HCT116 (cell line): ENCODE measurements at regions not wholly inside any gene's neighbourhood (a gene's known extent, or its start where the extent isn't known, plus 50 kb on each side); places are given as distances from the start of the nearest gene placed in this dataset.

ENCODE experiments used
- ATAC-seq: fragments of 200-7000 bp; cut with Tn5 transposase; 2 replicates; pipeline ENCODE4 v1.9.1; 2020; ENCODE audit warnings: mild to moderate bottlenecking, moderate library complexity
- BruUV-seq: library from RNA; stranded (reverse); fragments of 400-500 nt; replicated peaks from 2 replicates; lab custom pipeline; 2021; lab: Mats Ljungman, UMichigan
- CTCF ChIA-PET: fragments of 300-600 bp; sonication (Branson Sonifier 250); formaldehyde crosslinking; loops from one replicate; lab custom pipeline; 2021; ENCODE audit warnings: antibody characterized with exemption; lab: Charles Lee
- POLR2A ChIA-PET: fragments of 300-600, 350-600 bp; sonication (Branson Sonifier 250); formaldehyde crosslinking; loops from one replicate; lab custom pipeline; 2021; ENCODE audit warnings: antibody characterized with exemption; lab: Charles Lee
- RAD21 ChIA-PET, 2 experiments: fragments of 300-600 bp; sonication (Branson Sonifier 250); formaldehyde crosslinking; loops; one replicate each; lab custom pipeline; 2023; ENCODE audit warnings: low total read pairs in 2 of 2; ENCODE audit not compliant: uncharacterized antibody in 2 of 2, unreplicated experiment in 2 of 2, low non-redundant PET in 1 of 2; lab: Charles Lee
- DNase-seq: peaks from one replicate; pipeline ENCODE4 v3.0.0-alpha.2; 2010; ENCODE audit warnings: low read depth, low spot score
- H2AFZ ChIP-seq: fragments of 200-600 bp; shearing (Covaris generic), sonication (generic); 2 replicates; pipeline ENCODE4 v1.6.1; 2017; ENCODE audit warnings: low read depth, mixed run types, mixed read lengths, antibody characterized with exemption, low read length; ENCODE audit not compliant: poor library complexity, severe bottlenecking
- H3K27ac ChIP-seq: 2 replicates; pipeline ENCODE4 v1.5.1; 2012; ENCODE audit warnings: low read depth, low read length
- H3K27me3 ChIP-seq: fragments of 200-600 bp; sonication (generic); 2 replicates; pipeline ENCODE4 v1.6.1; 2016; ENCODE audit warnings: mixed run types, low read length, mixed read lengths; ENCODE audit not compliant: insufficient read depth
- H3K36me3 ChIP-seq, 2 experiments: fragments of 200-500 bp in 1 of 2; fragments of 200-600 bp in 1 of 2; sonication (Bioruptor generic) in 1 of 2; sonication (generic) in 1 of 2; 2 replicates each; pipeline versions ENCODE4 v1.5.1 to v1.6.1; 2014 to 2016; ENCODE audit warnings: low read length in 2 of 2, inconsistent platforms in 1 of 2, mixed read lengths in 1 of 2, mixed run types in 1 of 2; ENCODE audit not compliant: insufficient read depth in 2 of 2, control insufficient read depth in 1 of 2
- H3K4me1 ChIP-seq, 2 experiments: fragments of 200-600 bp in 1 of 2; sonication (generic) in 1 of 2; 2 replicates each; pipeline versions ENCODE4 v1.5.1 to v1.6.1; 2012 to 2017; ENCODE audit warnings: low read length in 2 of 2, inconsistent platforms in 1 of 2, mild to moderate bottlenecking in 1 of 2, mixed read lengths in 1 of 2, mixed run types in 1 of 2, moderate library complexity in 1 of 2; ENCODE audit not compliant: insufficient read depth in 2 of 2, control insufficient read depth in 1 of 2
- H3K4me2 ChIP-seq: fragments of 200-600 bp; sonication (generic); 2 replicates; pipeline ENCODE4 v1.6.1; 2017; ENCODE audit warnings: mixed run types, low read length, mixed read lengths
- H3K4me3 ChIP-seq, 2 experiments: fragments of 200-600 bp in 1 of 2; sonication (generic) in 1 of 2; replicated peaks in 1 of 2; 2 replicates each; pipeline ENCODE4 v1.5.1; 2011 to 2016; ENCODE audit warnings: low read length in 2 of 2, control low read depth in 1 of 2, low read depth in 1 of 2, mild to moderate bottlenecking in 1 of 2, mixed read lengths in 1 of 2, mixed run types in 1 of 2
- H3K79me2 ChIP-seq: fragments of 200-600 bp; sonication (generic); 2 replicates; pipeline ENCODE4 v1.6.1; 2017; ENCODE audit warnings: mild to moderate bottlenecking, mixed run types, low read length, moderate library complexity, mixed read lengths; ENCODE audit not compliant: insufficient read depth
- H3K9ac ChIP-seq: fragments of 200-600 bp; sonication (generic); 2 replicates; pipeline ENCODE4 v1.6.1; 2016; ENCODE audit warnings: low read length, mixed read lengths
- H3K9me2 ChIP-seq: fragments of 200-600 bp; sonication (generic), shearing (Covaris generic); 2 replicates; pipeline ENCODE4 v1.6.1; 2017; ENCODE audit warnings: mixed run types, mild to moderate bottlenecking, moderate library complexity; ENCODE audit not compliant: insufficient read depth
- H3K9me3 ChIP-seq, 2 experiments: fragments of 200-500 bp in 1 of 2; fragments of 200-600 bp in 1 of 2; sonication (Bioruptor generic) in 1 of 2; sonication (generic) in 1 of 2; 2 replicates each; pipeline ENCODE4 v1.6.1; 2014 to 2017; ENCODE audit warnings: low read length in 2 of 2, mixed read lengths in 2 of 2, inconsistent platforms in 1 of 2, low read depth in 1 of 2, mild to moderate bottlenecking in 1 of 2, mixed run types in 1 of 2, moderate library complexity in 1 of 2; ENCODE audit not compliant: control insufficient read depth in 1 of 2, insufficient read depth in 1 of 2
- H4K20me1 ChIP-seq: fragments of 200-600 bp; sonication (generic), shearing (Covaris generic); 2 replicates; pipeline ENCODE4 v1.6.1; 2017; ENCODE audit warnings: mixed run types, mild to moderate bottlenecking, moderate library complexity; ENCODE audit not compliant: insufficient read depth
- ATF3 ChIP-seq: IDR thresholded peaks from 2 replicates; pipeline ENCODE4 v1.6.1; 2012
- CBX3 ChIP-seq: IDR thresholded peaks from 2 replicates; pipeline ENCODE4 v1.6.1; 2012; ENCODE audit warnings: low read depth
- CEBPB ChIP-seq: IDR thresholded peaks from 2 replicates; pipeline ENCODE4 v1.6.1; 2012; ENCODE audit warnings: low read depth
- CTCF ChIP-seq, 3 experiments: fragments of 200-600 bp in 1 of 3; sonication (generic) in 1 of 3; IDR thresholded peaks in 2 of 3; conservative IDR thresholded peaks in 1 of 3; 2 replicates each; pipeline ENCODE4 v1.5.1; 2012 to 2017; ENCODE audit warnings: low read depth in 2 of 3, low read length in 2 of 3, antibody characterized with exemption in 1 of 3, borderline replicate concordance in 1 of 3, control low read depth in 1 of 3, mild to moderate bottlenecking in 1 of 3, mixed read lengths in 1 of 3, mixed run types in 1 of 3, moderate library complexity in 1 of 3; ENCODE audit not compliant: insufficient read depth in 1 of 3
- EGR1 ChIP-seq: IDR thresholded peaks from 2 replicates; pipeline ENCODE4 v1.6.1; 2012; ENCODE audit warnings: low read depth
- ELF1 ChIP-seq: IDR thresholded peaks from 2 replicates; pipeline ENCODE4 v1.6.1; 2012; ENCODE audit warnings: low read depth, borderline replicate concordance
- FOSL1 ChIP-seq: IDR thresholded peaks from 2 replicates; pipeline ENCODE4 v1.6.1; 2012; ENCODE audit warnings: low read depth
- POLR2A ChIP-seq: IDR thresholded peaks from 2 replicates; pipeline ENCODE4 v1.7.0; 2011; ENCODE audit warnings: borderline replicate concordance; ENCODE audit not compliant: insufficient read depth, insufficient read length; ENCODE audit errors: extremely low read depth
- POLR2AphosphoS5 ChIP-seq: IDR thresholded peaks from 2 replicates; pipeline ENCODE4 v1.6.1; 2011; ENCODE audit warnings: mild to moderate bottlenecking, low read depth, low read length, moderate library complexity
- RAD21 ChIP-seq: IDR thresholded peaks from 2 replicates; pipeline ENCODE4 v1.6.1; 2012; ENCODE audit warnings: low read depth, mild to moderate bottlenecking
- SIN3A ChIP-seq: IDR thresholded peaks from 2 replicates; pipeline ENCODE4 v1.6.1; 2012; ENCODE audit warnings: low read depth
- SP1 ChIP-seq: IDR thresholded peaks from 2 replicates; pipeline ENCODE4 v1.6.1; 2012; ENCODE audit warnings: low read depth
- TCF7L2 ChIP-seq: IDR thresholded peaks from 2 replicates; pipeline ENCODE4 v1.7.0; 2011; ENCODE audit warnings: borderline replicate concordance, inconsistent platforms; ENCODE audit not compliant: insufficient read depth, insufficient read length; ENCODE audit errors: extremely low read depth
- YY1 ChIP-seq: IDR thresholded peaks from 2 replicates; pipeline ENCODE4 v1.6.1; 2011; ENCODE audit warnings: low read length, low read depth, moderate library complexity, mild to moderate bottlenecking; ENCODE audit not compliant: insufficient replicate concordance; ENCODE audit errors: extremely low read depth
- ZFX ChIP-seq: fragments of 450-650 bp; IDR thresholded peaks from 2 replicates; pipeline ENCODE4 v1.6.1; 2017
- ZNF274 ChIP-seq: fragments of 200-500 bp; sonication (Bioruptor generic); IDR thresholded peaks from 2 replicates; pipeline ENCODE4 v1.6.1; 2014; ENCODE audit warnings: mild to moderate bottlenecking, low read depth, low read length, inconsistent platforms
- intact Hi-C: fragments of 100-400 bp; cut with micrococcal nuclease; formaldehyde crosslinking; loops from 2 replicates; pipeline ENCODE4 v1.10.0; 2022
- TF ChIP-seq, protein P1 (sequence below): IDR thresholded peaks from 2 replicates; pipeline ENCODE4 v1.6.1; 2011; ENCODE audit warnings: mild to moderate bottlenecking, low read length, moderate library complexity; ENCODE audit not compliant: insufficient replicate concordance; ENCODE audit errors: extremely low read depth
- TF ChIP-seq, protein P2 (sequence below): IDR thresholded peaks from 2 replicates; pipeline ENCODE4 v1.6.1; 2012

DNA sequence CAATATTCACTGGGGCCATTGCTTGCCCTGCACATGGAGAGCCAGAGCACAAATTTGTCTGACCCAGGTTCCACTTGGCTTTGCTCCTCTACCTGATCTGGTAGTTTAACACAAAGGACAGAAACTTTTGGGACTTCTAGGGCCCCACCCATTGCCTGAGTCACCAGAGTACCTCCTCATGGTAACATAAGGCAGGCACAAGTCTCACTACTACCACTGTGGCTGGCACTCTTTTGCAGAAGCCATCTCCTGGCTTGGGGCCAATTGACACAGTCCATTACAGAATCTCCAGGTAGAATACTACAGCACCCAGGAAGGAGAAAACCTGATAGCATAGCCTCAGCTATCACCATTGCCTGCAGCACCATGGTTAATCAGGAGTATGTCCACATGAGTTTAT, 52.6 kb upstream of the NAP1L2 start (continued):
- TF ChIP-seq CTCF (IDR thresholded peaks at IDR 0.05 in 2 of 3, conservative IDR thresholded peaks at IDR 0.05 in 1 of 3; ENCODE audit: borderline replicate concordance in 1 of 3, insufficient read depth in 1 of 3, low read depth in 2 of 3, low read length in 2 of 3) (no peak), POLR2A (no peak), ZNF274 (no peak)
- TF ChIP-seq, all 23 proteins: peak for 0

DNA sequence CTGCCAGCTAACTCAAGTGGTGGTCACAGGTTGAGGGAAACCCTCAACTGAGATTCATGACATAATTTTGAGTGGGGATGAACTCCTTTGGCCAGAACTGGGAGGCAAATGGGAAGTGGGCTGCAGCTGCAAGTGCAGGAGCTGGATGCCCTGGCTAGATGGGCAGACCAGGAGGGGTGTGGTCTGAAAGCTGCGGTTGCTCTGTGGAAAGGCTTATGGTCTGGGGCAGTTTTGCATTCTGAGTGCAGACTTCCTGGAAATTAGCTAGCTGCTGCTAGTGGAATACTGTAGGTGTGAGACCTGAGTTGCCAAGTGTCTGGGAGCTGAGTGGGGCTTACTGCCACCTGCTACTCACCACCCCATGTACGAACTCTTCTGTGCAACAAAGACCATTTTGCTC, 52.1 kb upstream of the NAP1L2 start:
- Histone ChIP-seq H3K27ac (no peak overlapping the region), H3K4me3 (no peak overlapping the region), H2AFZ (no peak overlapping the region), H3K27me3 (no peaks in the 10 kb centered on the region), H3K36me3 (no peaks in the 10 kb centered on the region), H3K9ac (no peak overlapping the region), H3K79me2 (no peaks in the 10 kb centered on the region), H3K9me2 (no peaks in the 10 kb centered on the region), H4K20me1 (no peaks in the 10 kb centered on the region), H3K9me3 (no peaks in the 10 kb centered on the region), H3K4me1 (no peaks in the 10 kb centered on the region), H3K4me2 (no peak overlapping the region)
- BruUV-seq = no TSS peak
- RAD21 ChIA-PET = no interaction called here
- DNase-seq (no peak), ATAC-seq (no peak)
- POLR2A ChIA-PET = no interaction called here
- CTCF ChIA-PET = no interaction called here
- intact Hi-C loops = loop anchor here (10.0 kb wide), 1 partner anchor 172 kb away; no protein-coding TSS in a partner anchor
- no peak for TF ChIP-seq RAD21
- no peak for TF ChIP-seq CEBPB
- no peak for TF ChIP-seq EGR1
- TF ChIP-seq FOSL1 = no peak
- TF ChIP-seq, protein P1, sequence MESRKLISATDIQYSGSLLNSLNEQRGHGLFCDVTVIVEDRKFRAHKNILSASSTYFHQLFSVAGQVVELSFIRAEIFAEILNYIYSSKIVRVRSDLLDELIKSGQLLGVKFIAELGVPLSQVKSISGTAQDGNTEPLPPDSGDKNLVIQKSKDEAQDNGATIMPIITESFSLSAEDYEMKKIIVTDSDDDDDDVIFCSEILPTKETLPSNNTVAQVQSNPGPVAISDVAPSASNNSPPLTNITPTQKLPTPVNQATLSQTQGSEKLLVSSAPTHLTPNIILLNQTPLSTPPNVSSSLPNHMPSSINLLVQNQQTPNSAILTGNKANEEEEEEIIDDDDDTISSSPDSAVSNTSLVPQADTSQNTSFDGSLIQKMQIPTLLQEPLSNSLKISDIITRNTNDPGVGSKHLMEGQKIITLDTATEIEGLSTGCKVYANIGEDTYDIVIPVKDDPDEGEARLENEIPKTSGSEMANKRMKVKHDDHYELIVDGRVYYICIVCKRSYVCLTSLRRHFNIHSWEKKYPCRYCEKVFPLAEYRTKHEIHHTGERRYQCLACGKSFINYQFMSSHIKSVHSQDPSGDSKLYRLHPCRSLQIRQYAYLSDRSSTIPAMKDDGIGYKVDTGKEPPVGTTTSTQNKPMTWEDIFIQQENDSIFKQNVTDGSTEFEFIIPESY = no peak
- TF ChIP-seq ATF3 = no peak
- TF ChIP-seq TCF7L2 = no peak
- no peak for TF ChIP-seq ZNF274
- no peak for TF ChIP-seq CTCF (IDR thresholded peaks at IDR 0.05 in 2 of 3, conservative IDR thresholded peaks at IDR 0.05 in 1 of 3; ENCODE audit: borderline replicate concordance in 1 of 3, insufficient read depth in 1 of 3, low read depth in 2 of 3, low read length in 2 of 3)
- TF ChIP-seq, protein P2, sequence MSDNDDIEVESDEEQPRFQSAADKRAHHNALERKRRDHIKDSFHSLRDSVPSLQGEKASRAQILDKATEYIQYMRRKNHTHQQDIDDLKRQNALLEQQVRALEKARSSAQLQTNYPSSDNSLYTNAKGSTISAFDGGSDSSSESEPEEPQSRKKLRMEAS = no peak
- TF ChIP-seq SIN3A = no peak
- TF ChIP-seq CBX3 = no peak
- no peak for TF ChIP-seq POLR2AphosphoS5
- no peak for TF ChIP-seq ELF1
- TF ChIP-seq ZFX = no peak
- TF ChIP-seq YY1 = no peak
- TF ChIP-seq SP1 = no peak
